GM19351 (cell line): ENCODE measurements at regions not wholly inside any gene's neighbourhood (a gene's known extent, or its start where the extent isn't known, plus 50 kb on each side); places are given as distances from the start of the nearest gene placed in this dataset.
"Not testable (repeated sequence)": the region's sequence is repeated elsewhere in the genome, so short reads cannot be mapped to it uniquely, and the experiment has no call there.

Experiments
- ATAC-seq: cut with Tn5 transposase; IDR thresholded peaks from one replicate; pipeline ENCODE4 v1.9.1; 2021; ENCODE audit warnings: mild to moderate bottlenecking, moderate library complexity; ENCODE audit not compliant: unreplicated experiment

GRCh38 chr4:188370777-188371176, 231.5 kb downstream of the TRIML1 start:
- ATAC-seq, result no peak

- ATAC-seq, result no peak
These were observed 232.8 kb downstream of the TRIML1 start for GRCh38 chr4:188372058-188372457.

GRCh38 chr4:188372829-188373228, 233.6 kb downstream of the TRIML1 start:
- no peak for ATAC-seq

GRCh38 chr4:188374871-188375270, 235.6 kb downstream of the TRIML1 start:
- no peak for ATAC-seq

GRCh38 chr4:188377816-188378215, 238.6 kb downstream of the TRIML1 start:
- ATAC-seq, result no peak

- no peak for ATAC-seq
These were observed 243.9 kb downstream of the TRIML1 start for GRCh38 chr4:188383180-188383579.

GRCh38 chr4:188387179-188387791, 248.0 kb downstream of the TRIML1 start:
- no peak for ATAC-seq

GRCh38 chr4:188391349-188391748, 252.1 kb downstream of the TRIML1 start:
- ATAC-seq, result not testable (repeated sequence)

GRCh38 chr4:188396037-188396436, 256.8 kb downstream of the TRIML1 start:
- no peak for ATAC-seq

GRCh38 chr4:188399834-188400233, 260.6 kb downstream of the TRIML1 start:
- no peak for ATAC-seq

- ATAC-seq, result no peak
These were observed 261.2 kb downstream of the TRIML1 start for GRCh38 chr4:188400451-188400850.

GRCh38 chr4:188403272-188403671, 264.0 kb downstream of the TRIML1 start:
- ATAC-seq, result no peak

- not testable (repeated sequence) for ATAC-seq
These were observed 266.0 kb downstream of the TRIML1 start for GRCh38 chr4:188405071-188405835.

- no peak for ATAC-seq
These were observed 269.2 kb downstream of the TRIML1 start for GRCh38 chr4:188408244-188409030.

- no peak for ATAC-seq
These were observed 270.6 kb downstream of the TRIML1 start for GRCh38 chr4:188409851-188410250.

GRCh38 chr4:188411805-188412204, 272.6 kb downstream of the TRIML1 start:
- no peak for ATAC-seq

GRCh38 chr4:188412499-188412898, 273.3 kb downstream of the TRIML1 start:
- ATAC-seq, result no peak

GRCh38 chr4:188414441-188414840, 275.2 kb downstream of the TRIML1 start:
- no peak for ATAC-seq

- no peak for ATAC-seq
These were observed 277.9 kb downstream of the TRIML1 start for GRCh38 chr4:188417181-188417580.

GRCh38 chr4:188423039-188423438, 283.8 kb downstream of the TRIML1 start:
- no peak for ATAC-seq

GRCh38 chr4:188428935-188429334, 289.7 kb downstream of the TRIML1 start:
- no peak for ATAC-seq

GRCh38 chr4:188429965-188430364, 290.7 kb downstream of the TRIML1 start:
- ATAC-seq, result no peak
